GM06990 (cell line): ENCODE measurements at regions not wholly inside any gene's neighbourhood (a gene's known extent, or its start where the extent isn't known, plus 50 kb on each side); places are given as distances from the start of the nearest gene placed in this dataset.

Experiments used
- DNase-seq: peaks from one replicate; pipeline ENCODE4 v3.0.0-alpha.2; 2011; ENCODE audit not compliant: insufficient read length; ENCODE audit errors: extremely low read depth
- H3K27me3 ChIP-seq: replicated peaks from 2 replicates; pipeline ENCODE4 v1.6.0; 2011; ENCODE audit warnings: low read length; ENCODE audit not compliant: control insufficient read depth, insufficient read depth
- H3K36me3 ChIP-seq: 2 replicates; pipeline ENCODE4 v1.5.1; 2011; ENCODE audit warnings: low read length; ENCODE audit not compliant: control insufficient read depth, insufficient read depth
- H3K4me3 ChIP-seq: replicated peaks from 2 replicates; pipeline ENCODE4 v1.5.1; 2011; ENCODE audit warnings: low read depth, mild to moderate bottlenecking, control low read depth, low read length
- TF ChIP-seq, protein P1 (sequence below): IDR thresholded peaks from 2 replicates; pipeline ENCODE4 v1.5.1; 2011; ENCODE audit warnings: low read length, control low read depth, mild to moderate bottlenecking, inconsistent platforms; ENCODE audit not compliant: insufficient read depth, poor library complexity, severe bottlenecking

DNA sequence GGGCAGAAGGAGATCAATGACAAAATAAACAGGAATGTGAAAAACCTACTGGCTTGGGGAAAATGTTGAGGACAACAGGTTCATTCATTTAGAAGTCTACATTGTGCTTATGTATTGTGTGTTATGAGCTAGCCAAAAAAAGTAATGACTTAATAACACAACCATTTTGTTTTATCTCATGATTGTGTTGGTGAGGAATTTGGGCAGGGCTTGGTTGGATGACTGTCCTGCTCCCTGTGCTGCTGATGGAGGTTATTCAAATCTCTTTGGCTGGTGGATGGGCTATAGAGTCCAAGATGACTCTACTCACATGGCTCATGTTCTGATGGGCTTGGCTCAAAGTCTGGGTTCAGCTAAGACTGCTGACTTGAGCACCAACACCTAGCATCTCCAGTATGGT is 116.3 kb downstream of the HS3ST1 start:
- TF ChIP-seq, protein P1, sequence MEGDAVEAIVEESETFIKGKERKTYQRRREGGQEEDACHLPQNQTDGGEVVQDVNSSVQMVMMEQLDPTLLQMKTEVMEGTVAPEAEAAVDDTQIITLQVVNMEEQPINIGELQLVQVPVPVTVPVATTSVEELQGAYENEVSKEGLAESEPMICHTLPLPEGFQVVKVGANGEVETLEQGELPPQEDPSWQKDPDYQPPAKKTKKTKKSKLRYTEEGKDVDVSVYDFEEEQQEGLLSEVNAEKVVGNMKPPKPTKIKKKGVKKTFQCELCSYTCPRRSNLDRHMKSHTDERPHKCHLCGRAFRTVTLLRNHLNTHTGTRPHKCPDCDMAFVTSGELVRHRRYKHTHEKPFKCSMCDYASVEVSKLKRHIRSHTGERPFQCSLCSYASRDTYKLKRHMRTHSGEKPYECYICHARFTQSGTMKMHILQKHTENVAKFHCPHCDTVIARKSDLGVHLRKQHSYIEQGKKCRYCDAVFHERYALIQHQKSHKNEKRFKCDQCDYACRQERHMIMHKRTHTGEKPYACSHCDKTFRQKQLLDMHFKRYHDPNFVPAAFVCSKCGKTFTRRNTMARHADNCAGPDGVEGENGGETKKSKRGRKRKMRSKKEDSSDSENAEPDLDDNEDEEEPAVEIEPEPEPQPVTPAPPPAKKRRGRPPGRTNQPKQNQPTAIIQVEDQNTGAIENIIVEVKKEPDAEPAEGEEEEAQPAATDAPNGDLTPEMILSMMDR = no peak
- H3K27me3 ChIP-seq = no peaks in the 10 kb centered on the region
- no peak for DNase-seq

DNA sequence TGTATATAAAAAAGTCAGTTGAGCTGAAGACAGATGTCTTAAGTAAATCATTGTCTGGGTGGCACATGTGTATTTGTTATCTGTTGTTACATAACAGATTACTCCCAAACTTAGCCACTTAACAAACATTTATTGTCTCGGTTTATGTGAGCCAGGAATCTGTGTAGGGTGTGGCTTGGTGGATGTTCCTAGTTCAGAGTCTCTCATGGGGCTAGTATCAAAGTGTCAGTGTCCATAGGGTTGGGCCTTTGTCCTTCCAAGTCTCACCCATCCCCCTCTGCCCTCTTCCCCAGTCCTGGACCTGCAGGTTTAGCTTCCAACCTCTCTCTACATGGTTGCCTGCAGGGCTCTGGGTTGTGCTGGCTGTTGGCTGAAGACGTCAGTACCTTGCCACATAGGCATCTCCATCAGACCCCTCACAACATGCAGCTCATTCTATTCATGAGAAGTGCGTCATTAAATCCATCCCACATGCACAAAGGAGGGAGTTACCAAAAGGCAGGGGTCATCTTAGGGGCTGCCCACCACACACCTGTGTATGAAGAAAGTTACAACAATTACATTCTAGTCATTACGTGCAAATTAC is 127.5 kb downstream of the HS3ST1 start:
- Histone ChIP-seq H3K27me3 (no peaks in the 10 kb centered on the region), H3K4me3 (no peak overlapping the region), H3K36me3 (no peaks in the 10 kb centered on the region)
- TF ChIP-seq, protein P1 = no peak
- DNase-seq = no peak

More for the DNA sequence above, 116.3 kb downstream of the HS3ST1 start:
- no peak overlapping the region for H3K4me3 ChIP-seq
- no peaks in the 10 kb centered on the region for H3K36me3 ChIP-seq

DNA sequence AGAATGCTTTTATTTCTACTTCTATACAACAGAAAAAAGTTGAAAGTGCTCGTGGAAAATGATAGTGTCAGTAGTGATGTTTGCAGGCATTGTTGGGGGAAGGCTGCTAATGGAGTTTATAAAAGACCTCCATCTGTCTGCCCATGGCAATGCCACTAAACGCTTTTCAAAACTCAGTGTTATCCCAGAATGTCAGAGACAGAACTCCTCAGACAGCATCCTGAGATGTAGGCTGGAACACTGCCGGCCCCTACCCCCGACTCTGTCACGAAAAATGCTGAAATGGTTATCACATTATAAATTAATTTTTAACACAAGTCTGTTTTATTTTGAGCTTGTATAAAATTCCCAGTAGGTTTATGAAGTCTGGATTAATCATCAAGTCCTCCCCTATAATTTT is 128.9 kb downstream of the HS3ST1 start:
- H3K27me3 ChIP-seq = no peaks in the 10 kb centered on the region
- TF ChIP-seq, protein P1 = no peak
- no peaks in the 10 kb centered on the region for H3K36me3 ChIP-seq
- H3K4me3 ChIP-seq = no peak overlapping the region
- no peak for DNase-seq

DNA sequence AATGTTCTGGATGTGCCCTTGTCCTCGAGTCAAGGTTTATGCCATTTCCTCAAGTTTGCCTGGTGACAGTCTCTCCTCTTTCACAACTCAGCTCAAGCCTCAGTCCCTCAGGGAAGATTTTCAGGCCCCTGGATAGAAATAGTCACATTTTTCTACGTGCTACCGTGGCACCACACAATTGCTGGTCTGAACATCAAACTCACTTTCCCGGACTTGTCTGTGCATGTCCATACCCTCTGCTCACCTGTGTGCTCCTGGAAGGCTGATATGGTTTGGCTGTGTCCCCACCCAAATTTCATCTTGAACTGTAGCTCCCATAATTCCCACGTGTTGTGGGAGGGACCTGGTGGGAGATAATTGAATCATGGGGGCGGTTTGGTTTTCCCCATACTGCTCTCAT is 129.7 kb downstream of the HS3ST1 start:
- H3K36me3 ChIP-seq = no peaks in the 10 kb centered on the region
- H3K27me3 ChIP-seq = no peaks in the 10 kb centered on the region
- TF ChIP-seq, protein P1 = no peak
- H3K4me3 ChIP-seq = no peak overlapping the region
- no peak for DNase-seq

DNA sequence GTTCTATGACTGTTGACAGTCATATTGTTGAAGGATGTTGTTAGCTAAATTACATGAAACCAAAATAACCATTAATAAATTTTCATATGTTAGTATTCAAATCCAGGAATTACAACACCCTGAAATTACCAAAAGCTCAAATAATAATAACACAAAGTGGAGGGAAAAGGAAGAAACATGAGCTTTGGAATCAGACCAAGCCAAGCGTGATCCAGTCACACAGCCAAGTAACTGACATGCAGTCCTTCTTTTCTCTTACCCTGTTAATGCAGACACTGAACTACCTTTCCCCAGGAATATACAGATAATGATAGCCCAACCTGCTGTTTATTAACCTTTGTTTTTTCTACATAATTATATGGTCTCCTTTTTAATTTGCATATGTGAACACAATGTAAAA is 130.2 kb downstream of the HS3ST1 start:
- Histone ChIP-seq H3K36me3 (no peaks in the 10 kb centered on the region), H3K4me3 (no peak overlapping the region), H3K27me3 (no peaks in the 10 kb centered on the region)
- no peak for DNase-seq
- TF ChIP-seq, protein P1 = no peak

DNA sequence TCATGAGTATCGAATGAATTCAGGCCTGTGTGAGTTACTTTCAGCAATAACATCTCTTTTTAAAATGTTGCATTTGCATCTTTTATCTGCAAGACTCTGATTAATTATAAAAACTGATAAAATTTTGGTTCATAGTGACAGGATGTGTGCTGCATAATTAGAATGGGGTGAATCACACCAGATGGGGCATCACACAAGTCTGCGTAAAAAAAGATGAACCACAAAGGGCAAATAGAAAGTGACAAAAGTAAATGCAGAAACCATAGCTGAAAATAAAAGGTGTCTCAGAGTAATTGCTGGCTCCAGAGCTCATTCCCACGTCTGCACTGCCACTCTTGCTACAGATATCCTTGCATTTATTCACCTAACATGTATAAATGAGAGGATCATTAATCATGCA is 131.1 kb downstream of the HS3ST1 start:
- TF ChIP-seq, protein P1 = no peak
- Histone ChIP-seq H3K36me3 (no peaks in the 10 kb centered on the region), H3K27me3 (no peaks in the 10 kb centered on the region), H3K4me3 (no peak overlapping the region)
- no peak for DNase-seq
